ENCODE measurements at regions not wholly inside any gene's neighbourhood (a gene's known extent, or its start where the extent isn't known, plus 50 kb on each side); places are given as distances from the start of the nearest gene placed in this dataset.

DNA sequence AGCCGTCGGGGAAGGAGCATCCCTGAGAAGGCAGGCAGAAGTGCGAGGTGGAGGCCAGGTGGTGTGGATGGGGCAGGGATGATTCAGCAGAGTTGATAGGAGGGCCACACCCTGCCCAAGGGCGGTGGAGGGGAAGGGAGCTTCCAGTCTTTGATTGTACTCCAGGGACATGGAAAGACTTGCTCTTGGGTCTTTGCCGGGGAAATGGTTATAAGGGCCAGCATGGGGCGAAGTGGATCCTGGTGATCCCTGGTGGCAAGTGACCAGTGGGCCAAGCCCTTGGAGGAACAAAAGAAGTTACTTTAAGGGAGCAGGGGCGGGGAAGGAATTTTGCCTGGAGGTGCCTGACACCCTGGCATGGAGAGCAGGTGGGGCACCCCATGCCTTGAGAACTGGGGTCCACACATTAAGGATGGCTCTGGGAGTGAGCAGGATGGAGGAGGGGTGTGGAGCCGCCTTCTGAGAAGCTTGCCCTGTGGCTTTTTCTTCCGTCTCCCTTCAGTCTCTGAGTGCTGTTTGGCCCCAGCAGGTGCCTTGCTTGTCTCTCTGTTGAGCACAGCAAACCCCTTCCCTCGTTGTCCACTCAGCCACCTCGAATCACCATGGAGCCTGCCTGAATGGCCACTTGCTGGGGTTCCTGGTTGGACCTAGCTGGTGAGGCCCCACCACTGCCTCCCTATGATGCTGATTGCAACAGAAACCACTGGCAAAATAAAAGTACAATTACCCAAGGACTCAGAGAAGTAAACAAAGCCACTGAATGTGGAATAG, 83.9 kb downstream of the RAMP3 start:
- no peak for TF ChIP-seq CTCF (conservative IDR thresholded peaks at IDR 0.05; ENCODE audit: low read depth, low read length)
- no peak overlapping the region for H3K4me3 ChIP-seq (ENCODE audit: low read depth, low read length)
- DNase-seq (ENCODE audit: low read depth), result no peak

- no peak for TF ChIP-seq CTCF (conservative IDR thresholded peaks at IDR 0.05; ENCODE audit: low read depth, low read length)
- no peak overlapping the region for H3K4me3 ChIP-seq (ENCODE audit: low read depth, low read length)
- DNase-seq (ENCODE audit: low read depth), result no peak
Measured at GRCh38 chr7:45242261-45242660, 84.7 kb downstream of the RAMP3 start.

DNA sequence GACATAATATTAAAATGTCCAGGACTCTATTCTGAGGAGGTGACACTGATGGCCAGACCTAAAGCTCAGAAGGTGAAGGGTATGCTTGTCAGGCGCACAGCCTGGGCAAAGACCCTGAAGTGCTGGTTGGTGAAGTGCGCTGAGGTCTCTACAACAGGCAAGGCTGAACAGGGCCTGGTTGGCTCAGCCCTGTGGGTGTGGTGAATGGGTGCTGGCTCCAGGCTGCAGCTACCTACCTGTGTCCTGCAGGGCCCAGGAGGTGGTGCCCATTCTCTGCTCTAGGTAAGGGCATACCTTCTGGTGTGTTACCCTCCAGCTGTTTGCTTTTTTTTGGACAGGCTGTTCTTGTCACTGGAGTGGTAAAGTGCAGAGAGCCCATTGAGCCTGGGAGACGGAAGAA, 85.1 kb downstream of the RAMP3 start:
- no peak overlapping the region for H3K4me3 ChIP-seq (ENCODE audit: low read depth, low read length)
- no peak for TF ChIP-seq CTCF (conservative IDR thresholded peaks at IDR 0.05; ENCODE audit: low read depth, low read length)
- no peak for DNase-seq (ENCODE audit: low read depth)

GRCh38 chr7:45244981-45245380, 87.4 kb downstream of the RAMP3 start:
- H3K4me3 ChIP-seq (ENCODE audit: low read depth, low read length), result no peak overlapping the region
- DNase-seq (ENCODE audit: low read depth), result no peak
- TF ChIP-seq CTCF (conservative IDR thresholded peaks at IDR 0.05; ENCODE audit: low read depth, low read length), result no peak

GRCh38 chr7:45246339-45246738, 88.7 kb downstream of the RAMP3 start:
- no peak for TF ChIP-seq CTCF (conservative IDR thresholded peaks at IDR 0.05; ENCODE audit: low read depth, low read length)

DNA sequence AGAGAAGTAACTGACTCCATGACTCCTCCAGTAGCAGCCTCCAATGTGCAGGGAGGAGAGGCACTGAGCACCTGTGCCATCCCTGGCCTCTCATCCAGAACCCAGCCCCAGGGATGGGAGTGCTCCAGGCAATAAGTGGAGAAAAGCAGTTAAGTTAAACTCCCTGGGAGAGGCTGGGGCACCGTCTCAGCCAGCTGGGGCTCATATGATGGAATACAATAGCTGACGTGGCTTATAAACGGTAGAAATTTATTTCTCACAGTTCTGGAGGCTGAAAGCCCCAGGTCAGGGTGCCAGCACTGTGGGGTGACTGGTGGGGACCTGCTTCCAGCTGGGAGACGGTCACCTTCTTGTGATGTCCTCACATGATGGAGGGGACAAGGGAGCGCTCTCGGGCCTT, 94.7 kb downstream of the RAMP3 start:
- no peak for TF ChIP-seq CTCF (conservative IDR thresholded peaks at IDR 0.05; ENCODE audit: low read depth, low read length)
- no peak for DNase-seq (ENCODE audit: low read depth)
- H3K4me3 ChIP-seq (ENCODE audit: low read depth, low read length), result no peak overlapping the region

More at GRCh38 chr7:45246339-45246738, 88.7 kb downstream of the RAMP3 start:
- H3K4me3 ChIP-seq (ENCODE audit: low read depth, low read length), result no peak overlapping the region
- no peak for DNase-seq (ENCODE audit: low read depth)

- no peak overlapping the region for H3K4me3 ChIP-seq (ENCODE audit: low read depth, low read length)
- no peak for TF ChIP-seq CTCF (conservative IDR thresholded peaks at IDR 0.05; ENCODE audit: low read depth, low read length)
- DNase-seq (ENCODE audit: low read depth), result no peak
Measured at GRCh38 chr7:45252857-45253256, 95.3 kb downstream of the RAMP3 start.
